SK-N-SH (cell line): ENCODE measurements at regions not wholly inside any gene's neighbourhood (a gene's known extent, or its start where the extent isn't known, plus 50 kb on each side); places are given as distances from the start of the nearest gene placed in this dataset.

Source experiments
- CTCF ChIA-PET: fragments of 300-600, 350-600 bp; formaldehyde crosslinking; extraction: SDS; loops from one replicate; lab custom pipeline; 2021; lab: Yijun Ruan, JAX
- POLR2A ChIA-PET: fragments of 350-600 bp; sonication (Branson Sonifier 250); formaldehyde crosslinking; extraction: SDS; loops from one replicate; lab custom pipeline; 2020; ENCODE audit warnings: antibody characterized with exemption, inconsistent platforms; lab: Yijun Ruan, JAX
- DNase-seq: peaks from one replicate; pipeline ENCODE4 v3.0.0; 2012
- H2AFZ ChIP-seq: fragments of 200-600 bp; sonication (generic); 2 replicates; pipeline ENCODE4 v1.8.1; 2016; ENCODE audit warnings: antibody characterized with exemption, mild to moderate bottlenecking, low read depth
- H3F3A ChIP-seq: fragments of 200-600 bp; sonication (generic); replicated peaks from 2 replicates; pipeline ENCODE3; 2016; ENCODE audit warnings: antibody characterized with exemption, mild to moderate bottlenecking; ENCODE audit not compliant: insufficient read depth
- H3K27ac ChIP-seq, 2 experiments: fragments of 200-500 bp in 1 of 2; fragments of 200-600 bp in 1 of 2; sonication (Bioruptor generic) in 1 of 2; sonication (generic), shearing (Covaris generic) in 1 of 2; 2 replicates each; pipeline versions ENCODE4 v1.5.1 to v1.6.1; 2014 to 2016; ENCODE audit warnings: low read depth in 2 of 2, inconsistent platforms in 1 of 2, low read length in 1 of 2, mild to moderate bottlenecking in 1 of 2, mixed read lengths in 1 of 2
- H3K27me3 ChIP-seq: fragments of 200-600 bp; sonication (generic), shearing (Covaris generic); 2 replicates; pipeline ENCODE4 v1.6.1; 2016; ENCODE audit warnings: mixed run types; ENCODE audit not compliant: insufficient read depth
- H3K36me3 ChIP-seq, 2 experiments: fragments of 200-500 bp in 1 of 2; fragments of 200-600 bp in 1 of 2; sonication (Bioruptor generic) in 1 of 2; sonication (generic) in 1 of 2; replicated peaks in 1 of 2; 2 replicates each; pipeline versions ENCODE3 to v1.5.1; 2014 to 2016; ENCODE audit warnings: low read length in 1 of 2, mild to moderate bottlenecking in 1 of 2; ENCODE audit not compliant: insufficient read depth in 2 of 2, control insufficient read depth in 1 of 2
- H3K4me1 ChIP-seq, 2 experiments: fragments of 200-500 bp in 1 of 2; fragments of 200-600 bp in 1 of 2; sonication (Bioruptor generic) in 1 of 2; sonication (generic), shearing (Covaris generic) in 1 of 2; 2 replicates each; pipeline versions ENCODE4 v1.5.1 to v1.6.1; 2014 to 2016; ENCODE audit warnings: low read depth in 1 of 2, low read length in 1 of 2, mixed run types in 1 of 2; ENCODE audit not compliant: insufficient read depth in 2 of 2, control insufficient read depth in 1 of 2
- H3K4me2 ChIP-seq: fragments of 200-600 bp; sonication (generic), shearing (Covaris generic); 2 replicates; pipeline ENCODE4 v1.6.1; 2017; ENCODE audit warnings: mixed run types
- H3K4me3 ChIP-seq, 2 experiments: fragments of 200-500 bp in 1 of 2; fragments of 200-600 bp in 1 of 2; sonication (Bioruptor generic) in 1 of 2; sonication (generic), shearing (Covaris generic) in 1 of 2; 2 replicates each; pipeline versions ENCODE4 v1.5.1 to v1.8.1; 2014 to 2016; ENCODE audit warnings: low read depth in 2 of 2, inconsistent platforms in 1 of 2, low read length in 1 of 2, mild to moderate bottlenecking in 1 of 2, mixed read lengths in 1 of 2, moderate library complexity in 1 of 2
- H3K79me2 ChIP-seq: fragments of 200-600 bp; sonication (generic); 2 replicates; pipeline ENCODE4 v1.8.1; 2017; ENCODE audit warnings: mild to moderate bottlenecking; ENCODE audit not compliant: insufficient read depth
- H3K9ac ChIP-seq: fragments of 200-600 bp; sonication (generic); 2 replicates; pipeline ENCODE4 v1.6.1; 2017; ENCODE audit warnings: mixed run types
- H3K9me2 ChIP-seq: fragments of 200-600 bp; sonication (generic); 2 replicates; pipeline ENCODE4 v1.6.1; 2017; ENCODE audit warnings: mixed run types
- H3K9me3 ChIP-seq: fragments of 200-600 bp; sonication (generic); 2 replicates; pipeline ENCODE4 v1.6.1; 2017; ENCODE audit warnings: mixed run types, mild to moderate bottlenecking, moderate library complexity
- H4K20me1 ChIP-seq: fragments of 200-600 bp; sonication (generic); 2 replicates; pipeline ENCODE4 v1.6.1; 2017; ENCODE audit warnings: mild to moderate bottlenecking, mixed run types; ENCODE audit not compliant: insufficient read depth
- ELF1 ChIP-seq: IDR thresholded peaks from 2 replicates; pipeline ENCODE4 v1.4.0; 2012
- FOXJ3 ChIP-seq: sonication (generic); formaldehyde crosslinking; IDR thresholded peaks from 2 replicates; pipeline ENCODE4 v1.5.1; 2020; ENCODE audit warnings: mild to moderate bottlenecking, missing genetic modification reagents
- FOXM1 ChIP-seq: IDR thresholded peaks from 2 replicates; pipeline ENCODE4 v1.4.0; 2012; ENCODE audit warnings: low read depth, mild to moderate bottlenecking
- JUND ChIP-seq: IDR thresholded peaks from 2 replicates; pipeline ENCODE4 v1.4.0; 2012
- MXI1 ChIP-seq: IDR thresholded peaks from 2 replicates; pipeline ENCODE4 v1.6.1; 2012; ENCODE audit warnings: mild to moderate bottlenecking, low read depth, low read length, improper control_type of control experiment
- NFIC ChIP-seq: IDR thresholded peaks from 2 replicates; pipeline ENCODE4 v1.4.0; 2012; ENCODE audit warnings: borderline replicate concordance
- POLR2AphosphoS5 ChIP-seq: IDR thresholded peaks from 2 replicates; pipeline ENCODE4 v1.6.1; 2012; ENCODE audit warnings: low read depth, low read length
- RAD21 ChIP-seq: IDR thresholded peaks from 2 replicates; pipeline ENCODE4 v1.6.1; 2012; ENCODE audit warnings: mild to moderate bottlenecking, low read length
- RCOR1 ChIP-seq: fragments of 150-350 bp; IDR thresholded peaks from 2 replicates; pipeline ENCODE4 v1.6.1; 2017; ENCODE audit warnings: antibody characterized with exemption, low read length
- SMC3 ChIP-seq: IDR thresholded peaks from 2 replicates; pipeline ENCODE4 v1.6.1; 2012; ENCODE audit warnings: low read depth, low read length, improper control_type of control experiment
- TAF1 ChIP-seq: IDR thresholded peaks from 2 replicates; pipeline ENCODE4 v1.6.1; 2012; ENCODE audit warnings: low read depth, mild to moderate bottlenecking, low read length, moderate library complexity, borderline replicate concordance
- YY1 ChIP-seq: IDR thresholded peaks from 2 replicates; pipeline ENCODE4 v1.4.0; 2012; ENCODE audit warnings: low read depth, mild to moderate bottlenecking
- WGBS: methylation state at CpG from one replicate; pipeline ENCODE4 v1.1.6; 2017; ENCODE audit warnings: low lambda C conversion rate; 5-methylcytosine and 5-hydroxymethylcytosine counted together
- TF ChIP-seq, protein P1 (sequence below): fragments of 200-600 bp; sonication (generic); IDR thresholded peaks from 2 replicates; pipeline ENCODE4 v1.6.1; 2017; ENCODE audit warnings: antibody characterized with exemption, mild to moderate bottlenecking, moderate library complexity
- TF ChIP-seq, protein P2 (sequence below): IDR thresholded peaks from 2 replicates; pipeline ENCODE4 v1.4.0; 2012; ENCODE audit warnings: low read depth, borderline replicate concordance
- TF ChIP-seq, protein P3 (sequence below): IDR thresholded peaks from 2 replicates; pipeline ENCODE4 v1.4.0; 2012; ENCODE audit warnings: low read depth, borderline replicate concordance
- TF ChIP-seq, protein P4 (sequence below): IDR thresholded peaks from 2 replicates; pipeline ENCODE4 v1.6.1; 2012; ENCODE audit warnings: mild to moderate bottlenecking, low read depth, low read length, moderate library complexity

DNA sequence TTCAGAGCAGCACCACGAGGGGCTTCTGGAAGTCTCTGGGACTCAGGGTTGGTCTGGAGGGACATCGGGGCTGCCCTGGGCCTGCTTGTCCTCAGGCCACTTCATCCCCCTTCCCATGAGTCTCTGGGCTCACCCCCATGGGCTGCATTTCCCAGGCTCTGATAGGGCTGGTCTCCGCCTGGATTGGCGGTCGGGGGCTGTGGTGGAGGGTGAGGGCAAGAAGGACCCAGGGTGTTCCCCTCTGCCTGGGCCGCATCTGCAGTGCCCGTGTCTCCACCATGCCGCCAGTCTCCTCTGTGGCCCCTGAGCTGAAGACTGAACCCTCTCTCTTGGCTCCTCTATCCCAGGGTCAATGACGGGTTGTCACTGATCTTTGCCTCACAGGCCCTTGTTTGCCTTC lies 242.1 kb downstream of the ADGRD1 start:
- Histone ChIP-seq H3K4me1 (no peaks in the 10 kb centered on the region), H3K27me3 (no peaks in the 10 kb centered on the region), H2AFZ (no peak overlapping the region), H3K9me3 (no peaks in the 10 kb centered on the region), H3K9ac (no peak overlapping the region), H3F3A (no peaks in the 10 kb centered on the region), H3K27ac (no peak overlapping the region), H3K9me2 (no peaks in the 10 kb centered on the region), H3K36me3 (no peaks in the 10 kb centered on the region), H4K20me1 (no peaks in the 10 kb centered on the region), H3K4me2 (no peak overlapping the region), H3K4me3 (no peak overlapping the region), H3K79me2 (no peaks in the 10 kb centered on the region)
- CTCF ChIA-PET = no interaction called here
- POLR2A ChIA-PET = no interaction called here
- TF ChIP-seq RAD21 (no peak), YY1 (no peak), FOXM1 (no peak)
- 49% methylated on average over 5 of the region's 9 CpGs for WGBS
- no peak for DNase-seq

DNA sequence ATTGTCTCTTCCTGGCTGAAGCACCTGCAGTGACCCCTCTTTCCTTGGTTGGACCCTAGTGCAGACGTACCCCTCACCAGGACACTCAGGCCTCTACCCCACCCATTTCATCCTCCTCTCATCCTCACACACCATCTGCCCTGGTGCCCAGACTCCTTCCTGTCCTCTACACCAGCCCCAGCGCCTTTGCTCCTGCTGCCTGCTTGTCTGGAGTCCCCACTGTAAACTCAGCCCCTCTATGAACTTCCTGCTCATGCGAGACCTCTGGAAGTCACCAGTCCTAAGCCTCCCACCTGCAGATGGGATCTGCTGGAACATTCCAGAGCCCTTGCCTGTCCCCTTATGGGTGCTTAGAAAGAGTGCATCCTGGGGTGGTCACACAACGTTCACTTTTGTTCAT lies 242.5 kb downstream of the ADGRD1 start:
- Histone ChIP-seq H3K4me3 (no peak overlapping the region), H4K20me1 (no peaks in the 10 kb centered on the region), H3F3A (no peaks in the 10 kb centered on the region), H3K27me3 (no peaks in the 10 kb centered on the region), H3K9me2 (no peaks in the 10 kb centered on the region), H3K4me1 (no peaks in the 10 kb centered on the region), H3K36me3 (no peaks in the 10 kb centered on the region), H3K4me2 (no peak overlapping the region), H3K9ac (no peak overlapping the region), H2AFZ (no peak overlapping the region), H3K79me2 (no peaks in the 10 kb centered on the region), H3K27ac (no peak overlapping the region), H3K9me3 (no peaks in the 10 kb centered on the region)
- POLR2A ChIA-PET = no interaction called here
- CTCF ChIA-PET = no interaction called here
- TF ChIP-seq FOXJ3 (CRISPR knock-in tag) = no peak
- TF ChIP-seq TAF1 = no peak
- TF ChIP-seq, protein P1, sequence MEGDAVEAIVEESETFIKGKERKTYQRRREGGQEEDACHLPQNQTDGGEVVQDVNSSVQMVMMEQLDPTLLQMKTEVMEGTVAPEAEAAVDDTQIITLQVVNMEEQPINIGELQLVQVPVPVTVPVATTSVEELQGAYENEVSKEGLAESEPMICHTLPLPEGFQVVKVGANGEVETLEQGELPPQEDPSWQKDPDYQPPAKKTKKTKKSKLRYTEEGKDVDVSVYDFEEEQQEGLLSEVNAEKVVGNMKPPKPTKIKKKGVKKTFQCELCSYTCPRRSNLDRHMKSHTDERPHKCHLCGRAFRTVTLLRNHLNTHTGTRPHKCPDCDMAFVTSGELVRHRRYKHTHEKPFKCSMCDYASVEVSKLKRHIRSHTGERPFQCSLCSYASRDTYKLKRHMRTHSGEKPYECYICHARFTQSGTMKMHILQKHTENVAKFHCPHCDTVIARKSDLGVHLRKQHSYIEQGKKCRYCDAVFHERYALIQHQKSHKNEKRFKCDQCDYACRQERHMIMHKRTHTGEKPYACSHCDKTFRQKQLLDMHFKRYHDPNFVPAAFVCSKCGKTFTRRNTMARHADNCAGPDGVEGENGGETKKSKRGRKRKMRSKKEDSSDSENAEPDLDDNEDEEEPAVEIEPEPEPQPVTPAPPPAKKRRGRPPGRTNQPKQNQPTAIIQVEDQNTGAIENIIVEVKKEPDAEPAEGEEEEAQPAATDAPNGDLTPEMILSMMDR = no peak
- TF ChIP-seq, protein P2, sequence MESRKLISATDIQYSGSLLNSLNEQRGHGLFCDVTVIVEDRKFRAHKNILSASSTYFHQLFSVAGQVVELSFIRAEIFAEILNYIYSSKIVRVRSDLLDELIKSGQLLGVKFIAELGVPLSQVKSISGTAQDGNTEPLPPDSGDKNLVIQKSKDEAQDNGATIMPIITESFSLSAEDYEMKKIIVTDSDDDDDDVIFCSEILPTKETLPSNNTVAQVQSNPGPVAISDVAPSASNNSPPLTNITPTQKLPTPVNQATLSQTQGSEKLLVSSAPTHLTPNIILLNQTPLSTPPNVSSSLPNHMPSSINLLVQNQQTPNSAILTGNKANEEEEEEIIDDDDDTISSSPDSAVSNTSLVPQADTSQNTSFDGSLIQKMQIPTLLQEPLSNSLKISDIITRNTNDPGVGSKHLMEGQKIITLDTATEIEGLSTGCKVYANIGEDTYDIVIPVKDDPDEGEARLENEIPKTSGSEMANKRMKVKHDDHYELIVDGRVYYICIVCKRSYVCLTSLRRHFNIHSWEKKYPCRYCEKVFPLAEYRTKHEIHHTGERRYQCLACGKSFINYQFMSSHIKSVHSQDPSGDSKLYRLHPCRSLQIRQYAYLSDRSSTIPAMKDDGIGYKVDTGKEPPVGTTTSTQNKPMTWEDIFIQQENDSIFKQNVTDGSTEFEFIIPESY = no peak
- TF ChIP-seq, protein P3, sequence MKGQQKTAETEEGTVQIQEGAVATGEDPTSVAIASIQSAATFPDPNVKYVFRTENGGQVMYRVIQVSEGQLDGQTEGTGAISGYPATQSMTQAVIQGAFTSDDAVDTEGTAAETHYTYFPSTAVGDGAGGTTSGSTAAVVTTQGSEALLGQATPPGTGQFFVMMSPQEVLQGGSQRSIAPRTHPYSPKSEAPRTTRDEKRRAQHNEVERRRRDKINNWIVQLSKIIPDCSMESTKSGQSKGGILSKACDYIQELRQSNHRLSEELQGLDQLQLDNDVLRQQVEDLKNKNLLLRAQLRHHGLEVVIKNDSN = no peak
- no peak for TF ChIP-seq MXI1
- no peak for TF ChIP-seq POLR2AphosphoS5
- no peak for TF ChIP-seq JUND
- no peak for TF ChIP-seq ELF1
- TF ChIP-seq, protein P4, sequence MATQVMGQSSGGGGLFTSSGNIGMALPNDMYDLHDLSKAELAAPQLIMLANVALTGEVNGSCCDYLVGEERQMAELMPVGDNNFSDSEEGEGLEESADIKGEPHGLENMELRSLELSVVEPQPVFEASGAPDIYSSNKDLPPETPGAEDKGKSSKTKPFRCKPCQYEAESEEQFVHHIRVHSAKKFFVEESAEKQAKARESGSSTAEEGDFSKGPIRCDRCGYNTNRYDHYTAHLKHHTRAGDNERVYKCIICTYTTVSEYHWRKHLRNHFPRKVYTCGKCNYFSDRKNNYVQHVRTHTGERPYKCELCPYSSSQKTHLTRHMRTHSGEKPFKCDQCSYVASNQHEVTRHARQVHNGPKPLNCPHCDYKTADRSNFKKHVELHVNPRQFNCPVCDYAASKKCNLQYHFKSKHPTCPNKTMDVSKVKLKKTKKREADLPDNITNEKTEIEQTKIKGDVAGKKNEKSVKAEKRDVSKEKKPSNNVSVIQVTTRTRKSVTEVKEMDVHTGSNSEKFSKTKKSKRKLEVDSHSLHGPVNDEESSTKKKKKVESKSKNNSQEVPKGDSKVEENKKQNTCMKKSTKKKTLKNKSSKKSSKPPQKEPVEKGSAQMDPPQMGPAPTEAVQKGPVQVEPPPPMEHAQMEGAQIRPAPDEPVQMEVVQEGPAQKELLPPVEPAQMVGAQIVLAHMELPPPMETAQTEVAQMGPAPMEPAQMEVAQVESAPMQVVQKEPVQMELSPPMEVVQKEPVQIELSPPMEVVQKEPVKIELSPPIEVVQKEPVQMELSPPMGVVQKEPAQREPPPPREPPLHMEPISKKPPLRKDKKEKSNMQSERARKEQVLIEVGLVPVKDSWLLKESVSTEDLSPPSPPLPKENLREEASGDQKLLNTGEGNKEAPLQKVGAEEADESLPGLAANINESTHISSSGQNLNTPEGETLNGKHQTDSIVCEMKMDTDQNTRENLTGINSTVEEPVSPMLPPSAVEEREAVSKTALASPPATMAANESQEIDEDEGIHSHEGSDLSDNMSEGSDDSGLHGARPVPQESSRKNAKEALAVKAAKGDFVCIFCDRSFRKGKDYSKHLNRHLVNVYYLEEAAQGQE = no peak
- TF ChIP-seq NFIC = no peak
- no peak for TF ChIP-seq RCOR1
- no peak for TF ChIP-seq SMC3
- TF ChIP-seq FOXM1 = no peak
- WGBS = 16% methylated on average over 4 of the region's 4 CpGs
- no peak for DNase-seq
